ENCODE measurements at regions not wholly inside any gene's neighbourhood (a gene's known extent, or its start where the extent isn't known, plus 50 kb on each side); places are given as distances from the start of the nearest gene placed in this dataset.

- Histone ChIP-seq H3K9ac (ENCODE audit: low read depth in 1 of 2, low read length in 2 of 2) (no peak overlapping the region), H3K4me1 (ENCODE audit: control insufficient read depth in 4 of 4, insufficient read depth in 4 of 4, low read length in 3 of 4) (no peaks in the 10 kb centered on the region), H3K36me3 (ENCODE audit: control insufficient read depth in 4 of 4, insufficient read depth in 3 of 4, low read depth in 1 of 4, low read length in 3 of 4) (no peaks in the 10 kb centered on the region), H3K27ac (ENCODE audit: low read depth in 1 of 2, low read length in 2 of 2) (no peak overlapping the region), H3K4me3 (ENCODE audit: low read depth in 1 of 3, low read length in 3 of 3) (no peak overlapping the region), H3K27me3 (ENCODE audit: control insufficient read depth in 4 of 4, insufficient read depth in 4 of 4, low read length in 3 of 4) (no peaks in the 10 kb centered on the region), H3K9me3 (ENCODE audit: control insufficient read depth in 4 of 4, low read length in 3 of 4) (no peaks in the 10 kb centered on the region)
- no peak for DNase-seq (ENCODE audit: low spot score)
- WGBS = 91% methylated on average over 1 of the region's 1 CpG
- no peak for TF ChIP-seq HNF4G (IDR thresholded peaks at IDR 0.05)
- TF ChIP-seq, protein P1, sequence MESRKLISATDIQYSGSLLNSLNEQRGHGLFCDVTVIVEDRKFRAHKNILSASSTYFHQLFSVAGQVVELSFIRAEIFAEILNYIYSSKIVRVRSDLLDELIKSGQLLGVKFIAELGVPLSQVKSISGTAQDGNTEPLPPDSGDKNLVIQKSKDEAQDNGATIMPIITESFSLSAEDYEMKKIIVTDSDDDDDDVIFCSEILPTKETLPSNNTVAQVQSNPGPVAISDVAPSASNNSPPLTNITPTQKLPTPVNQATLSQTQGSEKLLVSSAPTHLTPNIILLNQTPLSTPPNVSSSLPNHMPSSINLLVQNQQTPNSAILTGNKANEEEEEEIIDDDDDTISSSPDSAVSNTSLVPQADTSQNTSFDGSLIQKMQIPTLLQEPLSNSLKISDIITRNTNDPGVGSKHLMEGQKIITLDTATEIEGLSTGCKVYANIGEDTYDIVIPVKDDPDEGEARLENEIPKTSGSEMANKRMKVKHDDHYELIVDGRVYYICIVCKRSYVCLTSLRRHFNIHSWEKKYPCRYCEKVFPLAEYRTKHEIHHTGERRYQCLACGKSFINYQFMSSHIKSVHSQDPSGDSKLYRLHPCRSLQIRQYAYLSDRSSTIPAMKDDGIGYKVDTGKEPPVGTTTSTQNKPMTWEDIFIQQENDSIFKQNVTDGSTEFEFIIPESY (IDR thresholded peaks at IDR 0.05) = no peak
- TF ChIP-seq NR2F2 (IDR thresholded peaks at IDR 0.05) = no peak
- no peak for TF ChIP-seq YY1 (IDR thresholded peaks at IDR 0.05)
- no peak for TF ChIP-seq FOXA1 (IDR thresholded peaks at IDR 0.05)
- TF ChIP-seq, protein P2, sequence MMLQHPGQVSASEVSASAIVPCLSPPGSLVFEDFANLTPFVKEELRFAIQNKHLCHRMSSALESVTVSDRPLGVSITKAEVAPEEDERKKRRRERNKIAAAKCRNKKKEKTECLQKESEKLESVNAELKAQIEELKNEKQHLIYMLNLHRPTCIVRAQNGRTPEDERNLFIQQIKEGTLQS (IDR thresholded peaks at IDR 0.05) = no peak
- TF ChIP-seq HNF4A (conservative IDR thresholded peaks at IDR 0.05) = no peak
- no peak for TF ChIP-seq FOXA2 (IDR thresholded peaks at IDR 0.05)
- TF ChIP-seq RXRA (IDR thresholded peaks at IDR 0.05) = no peak
- no peak for TF ChIP-seq EGR1 (IDR thresholded peaks at IDR 0.05; ENCODE audit: low read depth in 2 of 2)
- TF ChIP-seq RAD21 (IDR thresholded peaks at IDR 0.05) = no peak
These were observed 173.0 kb upstream of the ADRA1B start for GRCh38 chr5:159743234-159743633.

GRCh38 chr5:159746707-159747106 lies 169.6 kb upstream of the ADRA1B start:
- 68% methylated on average over 4 of the region's 4 CpGs for WGBS
- Histone ChIP-seq H3K36me3 (ENCODE audit: control insufficient read depth in 4 of 4, insufficient read depth in 3 of 4, low read depth in 1 of 4, low read length in 3 of 4) (no peaks in the 10 kb centered on the region), H3K9me3 (ENCODE audit: control insufficient read depth in 4 of 4, low read length in 3 of 4) (peaks cover 0 to 4% (median under 1%) of the 10 kb centered on the region in 4 donors), H3K27ac (ENCODE audit: low read depth in 1 of 2, low read length in 2 of 2) (no peak overlapping the region), H3K9ac (ENCODE audit: low read depth in 1 of 2, low read length in 2 of 2) (no peak overlapping the region), H3K27me3 (ENCODE audit: control insufficient read depth in 4 of 4, insufficient read depth in 4 of 4, low read length in 3 of 4) (no peaks in the 10 kb centered on the region), H3K4me1 (ENCODE audit: control insufficient read depth in 4 of 4, insufficient read depth in 4 of 4, low read length in 3 of 4) (no peaks in the 10 kb centered on the region), H3K4me3 (ENCODE audit: low read depth in 1 of 3, low read length in 3 of 3) (no peak overlapping the region)
- TF ChIP-seq, protein P2 (IDR thresholded peaks at IDR 0.05) = no peak
- TF ChIP-seq YY1 (IDR thresholded peaks at IDR 0.05) (no peak), SP1 (IDR thresholded peaks at IDR 0.05) (no peak), NR2F2 (IDR thresholded peaks at IDR 0.05) (peak; percentile 68), HNF4G (IDR thresholded peaks at IDR 0.05) (no peak)
- no peak for DNase-seq (ENCODE audit: low spot score)

- Histone ChIP-seq H3K9me3 (ENCODE audit: control insufficient read depth in 4 of 4, low read length in 3 of 4) (peaks cover 0 to 4% (median under 1%) of the 10 kb centered on the region in 4 donors), H3K27me3 (ENCODE audit: control insufficient read depth in 4 of 4, insufficient read depth in 4 of 4, low read length in 3 of 4) (no peaks in the 10 kb centered on the region), H3K36me3 (ENCODE audit: control insufficient read depth in 4 of 4, insufficient read depth in 3 of 4, low read depth in 1 of 4, low read length in 3 of 4) (no peaks in the 10 kb centered on the region), H3K4me1 (ENCODE audit: control insufficient read depth in 4 of 4, insufficient read depth in 4 of 4, low read length in 3 of 4) (no peaks in the 10 kb centered on the region), H3K27ac (ENCODE audit: low read depth in 1 of 2, low read length in 2 of 2) (no peak overlapping the region), H3K4me3 (ENCODE audit: low read depth in 1 of 3, low read length in 3 of 3) (no peak overlapping the region), H3K9ac (ENCODE audit: low read depth in 1 of 2, low read length in 2 of 2) (no peak overlapping the region)
- no peak for DNase-seq (ENCODE audit: low spot score)
- TF ChIP-seq YY1 (IDR thresholded peaks at IDR 0.05) (no peak), EGR1 (IDR thresholded peaks at IDR 0.05; ENCODE audit: low read depth in 2 of 2) (no peak), CTCF (IDR thresholded peaks at IDR 0.05; ENCODE audit: low read depth, low read length, missing input control) (no peak), GABPA (IDR thresholded peaks at IDR 0.05 in 1 of 2, conservative IDR thresholded peaks at IDR 0.05 in 1 of 2) (no peak), REST (IDR thresholded peaks at IDR 0.05) (no peak), SP1 (IDR thresholded peaks at IDR 0.05) (no peak), RXRA (IDR thresholded peaks at IDR 0.05) (no peak), HNF4A (conservative IDR thresholded peaks at IDR 0.05) (no peak), FOXA1 (IDR thresholded peaks at IDR 0.05) (no peak), FOXA2 (IDR thresholded peaks at IDR 0.05) (no peak), RAD21 (IDR thresholded peaks at IDR 0.05) (no peak), NR2F2 (IDR thresholded peaks at IDR 0.05) (no peak), JUND (IDR thresholded peaks at IDR 0.05) (no peak), TAF1 (conservative IDR thresholded peaks at IDR 0.05) (no peak), HNF4G (IDR thresholded peaks at IDR 0.05) (no peak)
- TF ChIP-seq, protein P1 (IDR thresholded peaks at IDR 0.05) = no peak
- TF ChIP-seq, protein P2 (IDR thresholded peaks at IDR 0.05) = no peak
These were observed 167.1 kb upstream of the ADRA1B start for GRCh38 chr5:159749146-159749545.
